GM15510 (cell line): ENCODE measurements at regions not wholly inside any gene's neighbourhood (a gene's known extent, or its start where the extent isn't known, plus 50 kb on each side); places are given as distances from the start of the nearest gene placed in this dataset.

Experiments used
- POLR2A ChIP-seq: IDR thresholded peaks from 3 replicates; pipeline ENCODE4 v1.6.1; 2011; ENCODE audit warnings: borderline replicate concordance; ENCODE audit not compliant: insufficient read length; ENCODE audit errors: extremely low read depth

DNA sequence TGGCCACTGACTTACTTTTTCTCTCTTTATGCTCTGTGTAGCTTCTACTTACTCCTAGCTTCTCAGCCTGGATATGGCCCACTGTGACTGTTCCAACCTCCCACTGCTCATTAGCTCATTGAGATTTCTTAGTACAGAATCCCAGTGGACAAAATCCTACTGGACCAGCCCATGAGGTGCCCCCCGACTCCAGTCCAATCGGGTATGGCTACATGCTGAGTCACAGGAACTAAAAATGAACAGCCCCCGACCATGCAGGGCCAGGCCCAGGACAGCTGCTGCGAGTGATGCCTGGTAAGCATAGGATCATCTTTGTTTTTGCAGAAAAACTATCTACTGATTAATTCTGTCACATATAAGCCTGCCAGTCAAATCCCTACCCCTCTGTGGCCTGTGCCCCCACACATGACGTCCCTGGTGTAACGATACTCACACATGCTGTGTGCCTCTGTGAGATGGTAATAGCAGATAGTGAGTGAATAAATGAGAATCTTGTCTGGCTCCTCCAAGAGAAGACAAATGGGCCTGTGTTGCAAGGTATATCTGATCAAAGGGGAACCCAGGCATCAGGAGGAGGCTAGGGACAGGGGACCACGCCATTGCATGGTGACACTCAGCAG, 85.9 kb upstream of the KLF7 start:
- no peak for TF ChIP-seq POLR2A

DNA sequence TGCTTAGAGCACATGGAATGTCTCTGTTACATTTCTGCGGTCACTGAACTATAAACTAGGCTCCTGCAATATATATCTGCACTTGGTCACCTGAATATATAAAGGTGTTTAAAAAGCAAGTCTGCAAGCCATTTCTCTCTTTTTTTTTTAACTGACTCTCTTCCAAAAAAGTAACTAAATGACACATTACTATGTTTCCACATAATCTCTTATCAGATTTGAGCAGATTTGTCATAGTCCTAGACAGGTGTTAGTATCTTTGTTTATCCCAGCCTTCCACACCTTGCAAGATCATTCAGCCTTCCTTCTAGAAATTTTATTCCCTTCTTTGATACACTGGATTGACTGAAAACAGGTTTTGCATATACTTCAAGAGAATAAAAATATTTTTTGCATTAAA, 86.7 kb upstream of the KLF7 start:
- no peak for TF ChIP-seq POLR2A

DNA sequence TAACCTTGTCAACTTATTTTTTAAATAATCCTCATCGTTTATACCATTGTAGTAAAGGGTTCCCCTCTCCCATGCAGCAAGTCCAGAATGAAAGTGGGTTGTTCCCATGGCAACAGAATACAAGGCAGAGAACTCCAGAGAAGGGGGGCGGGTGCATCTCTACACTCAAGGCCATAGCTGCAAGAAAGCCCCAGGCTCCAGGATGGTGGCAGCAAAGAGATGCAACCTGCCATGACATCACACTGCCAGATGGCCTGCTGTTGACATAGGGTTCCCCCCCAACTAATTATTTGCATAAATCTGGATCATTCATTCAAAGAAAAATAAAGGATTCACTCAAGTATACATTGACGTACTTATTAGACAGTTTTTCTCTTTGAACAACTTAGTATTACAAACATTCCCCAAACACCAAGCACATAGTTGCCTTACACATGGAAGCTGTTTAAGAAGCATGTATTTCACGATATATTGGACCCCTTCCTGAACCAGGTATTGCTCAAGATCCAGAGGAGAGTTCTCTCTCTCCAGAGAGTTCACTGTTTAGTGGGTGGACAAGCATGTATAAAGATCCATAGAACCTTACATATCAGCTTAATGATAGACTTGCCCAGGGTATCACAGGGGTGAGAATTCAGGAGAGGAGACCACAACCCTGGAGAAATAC, 87.4 kb upstream of the KLF7 start:
- TF ChIP-seq POLR2A = no peak

DNA sequence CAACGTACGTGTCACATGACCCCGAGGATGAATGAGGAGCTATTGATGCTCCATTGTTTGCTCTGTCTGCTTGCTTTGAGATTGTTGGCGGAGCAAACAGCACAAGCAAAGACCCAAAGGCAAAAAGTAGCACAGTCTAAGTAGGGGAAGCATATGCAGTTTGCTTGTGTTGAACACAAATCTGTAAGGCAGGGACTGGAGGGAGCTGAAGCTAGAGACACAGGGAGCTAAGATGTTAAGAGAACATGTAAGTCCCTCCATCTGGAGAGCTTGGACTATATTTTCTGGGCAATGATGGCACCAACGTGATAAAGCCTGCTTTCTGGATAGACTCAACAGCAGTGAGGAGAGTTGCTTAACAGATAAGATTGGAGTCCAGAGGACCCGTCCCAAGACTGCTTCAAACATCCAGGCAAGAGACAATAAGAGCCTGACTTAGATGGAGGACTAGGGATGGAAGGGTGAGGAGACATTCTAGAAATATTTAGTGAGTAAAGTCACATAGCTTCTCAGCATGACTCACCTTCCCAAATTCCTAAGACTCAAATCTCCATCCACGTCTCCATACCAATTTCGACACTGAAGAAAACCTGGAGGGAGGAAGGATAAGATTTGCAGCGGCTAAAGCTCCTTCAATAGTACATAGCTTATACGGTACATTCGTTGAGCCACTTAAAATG, 88.1 kb upstream of the KLF7 start:
- no peak for TF ChIP-seq POLR2A

DNA sequence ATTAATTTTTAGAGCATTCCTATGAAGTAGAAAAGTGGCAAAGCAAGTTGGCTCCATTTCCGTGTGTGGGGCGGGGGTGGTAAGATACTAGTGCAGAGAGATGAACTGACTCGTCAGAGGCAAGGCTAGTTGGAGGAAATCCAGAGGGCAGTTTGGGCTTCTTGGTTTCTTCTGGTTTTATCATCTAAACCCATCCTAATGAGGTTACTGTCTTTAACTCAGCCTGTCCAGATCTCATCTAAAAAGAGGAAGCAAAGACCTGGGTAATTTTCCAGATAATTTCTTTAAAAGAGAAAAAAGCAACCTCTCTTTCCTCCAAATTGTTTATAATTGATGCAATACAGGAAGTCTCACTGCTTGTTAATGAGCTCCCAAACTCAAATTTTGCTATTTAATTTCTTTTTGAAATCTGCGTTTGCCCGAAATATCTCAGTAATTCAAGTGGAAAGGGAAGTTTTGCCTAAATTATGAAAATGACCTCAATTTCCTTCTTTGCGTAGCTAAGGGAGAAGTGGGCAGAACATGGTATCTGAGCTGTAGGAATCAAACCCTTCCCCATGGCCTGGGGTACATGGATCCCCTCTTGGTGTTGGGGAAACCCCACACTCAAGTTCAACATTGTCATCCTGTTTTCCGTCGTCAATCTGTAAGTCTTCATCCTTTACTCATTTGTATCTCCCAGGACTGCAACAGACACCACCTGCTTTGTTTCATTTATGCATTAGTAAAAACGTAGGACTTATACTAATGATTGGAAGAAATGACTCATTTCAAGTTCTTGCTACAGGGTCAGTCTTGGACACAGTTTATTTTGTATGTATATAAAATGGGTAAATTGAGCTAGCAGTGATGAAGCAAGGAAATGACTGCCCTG, 89.1 kb upstream of the KLF7 start:
- no peak for TF ChIP-seq POLR2A

DNA sequence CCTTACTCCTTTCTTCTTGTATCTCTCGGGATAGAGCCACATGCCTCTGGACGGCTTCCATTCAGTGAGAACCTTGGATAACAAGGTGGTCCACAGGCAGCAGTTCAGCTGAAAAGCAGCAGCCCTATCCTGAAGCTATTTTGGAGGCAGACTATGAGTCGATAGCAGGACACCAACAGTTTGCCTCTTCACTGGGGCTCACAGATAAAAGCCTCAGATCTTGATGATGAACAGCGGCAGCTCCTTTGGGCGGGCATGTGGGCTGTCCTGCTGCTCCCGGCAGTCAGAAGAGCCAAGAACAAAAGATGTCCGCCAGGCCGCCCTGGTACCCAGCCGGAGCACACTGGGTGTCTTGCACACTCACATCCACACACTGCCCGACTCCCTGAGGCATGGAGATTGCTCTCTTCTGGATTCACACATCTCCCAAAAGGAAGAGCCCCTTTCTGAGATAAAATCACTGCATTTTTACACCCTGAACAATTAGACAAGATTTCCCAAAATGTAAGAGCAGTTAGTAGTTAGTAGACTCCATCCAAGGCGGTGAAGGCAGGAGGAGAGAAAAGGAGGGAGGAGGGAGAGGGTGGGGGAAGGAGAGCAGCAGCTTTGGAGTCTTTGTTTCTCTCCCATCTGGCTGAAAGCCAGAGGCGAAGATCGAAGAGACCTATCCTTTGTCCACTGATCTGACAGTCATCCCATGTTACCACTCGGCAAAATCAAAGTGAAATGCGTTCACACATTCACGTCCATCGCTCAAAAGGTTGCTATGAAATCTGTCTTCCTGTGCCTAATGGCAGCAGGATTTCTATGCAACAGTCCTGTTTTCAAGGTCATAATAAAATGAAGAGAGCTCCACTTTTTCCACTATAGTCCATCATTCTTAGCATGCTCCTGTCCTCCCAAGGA, 90.1 kb upstream of the KLF7 start:
- TF ChIP-seq POLR2A = no peak

DNA sequence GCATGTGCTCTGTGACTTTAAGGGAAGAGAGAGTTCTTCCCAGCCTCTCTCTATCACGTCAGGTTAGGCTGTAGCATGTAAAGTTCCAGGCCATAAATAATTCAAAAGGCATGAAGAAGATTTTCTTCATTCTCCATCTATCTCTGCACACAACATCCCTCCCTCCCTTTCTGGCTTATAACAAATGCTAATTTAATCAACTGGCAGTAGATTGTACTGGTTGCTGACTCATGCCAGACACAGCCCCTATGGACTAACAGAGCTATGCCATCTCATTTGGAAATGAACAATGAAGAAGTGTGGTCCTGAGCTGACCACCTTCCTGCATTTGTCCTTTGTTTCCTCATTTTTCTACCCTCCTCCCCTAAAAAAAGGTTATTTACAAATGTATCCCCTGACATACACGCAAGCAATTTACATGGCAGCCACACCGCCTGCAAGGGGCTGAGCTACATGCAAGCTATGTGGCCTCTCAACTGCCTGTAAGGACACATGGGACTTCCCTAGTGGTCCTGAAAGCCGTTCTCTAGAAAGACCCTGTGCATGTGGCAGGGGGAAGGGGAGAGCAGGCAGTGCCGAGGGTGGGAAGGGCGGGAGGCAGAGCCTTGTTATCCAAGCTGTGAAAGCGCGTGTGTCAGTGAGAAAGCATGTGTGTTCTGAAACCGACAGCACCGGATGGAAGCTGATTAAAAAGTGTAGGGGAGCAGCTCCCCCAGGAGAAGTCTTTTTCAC, 90.9 kb upstream of the KLF7 start:
- TF ChIP-seq POLR2A = no peak

DNA sequence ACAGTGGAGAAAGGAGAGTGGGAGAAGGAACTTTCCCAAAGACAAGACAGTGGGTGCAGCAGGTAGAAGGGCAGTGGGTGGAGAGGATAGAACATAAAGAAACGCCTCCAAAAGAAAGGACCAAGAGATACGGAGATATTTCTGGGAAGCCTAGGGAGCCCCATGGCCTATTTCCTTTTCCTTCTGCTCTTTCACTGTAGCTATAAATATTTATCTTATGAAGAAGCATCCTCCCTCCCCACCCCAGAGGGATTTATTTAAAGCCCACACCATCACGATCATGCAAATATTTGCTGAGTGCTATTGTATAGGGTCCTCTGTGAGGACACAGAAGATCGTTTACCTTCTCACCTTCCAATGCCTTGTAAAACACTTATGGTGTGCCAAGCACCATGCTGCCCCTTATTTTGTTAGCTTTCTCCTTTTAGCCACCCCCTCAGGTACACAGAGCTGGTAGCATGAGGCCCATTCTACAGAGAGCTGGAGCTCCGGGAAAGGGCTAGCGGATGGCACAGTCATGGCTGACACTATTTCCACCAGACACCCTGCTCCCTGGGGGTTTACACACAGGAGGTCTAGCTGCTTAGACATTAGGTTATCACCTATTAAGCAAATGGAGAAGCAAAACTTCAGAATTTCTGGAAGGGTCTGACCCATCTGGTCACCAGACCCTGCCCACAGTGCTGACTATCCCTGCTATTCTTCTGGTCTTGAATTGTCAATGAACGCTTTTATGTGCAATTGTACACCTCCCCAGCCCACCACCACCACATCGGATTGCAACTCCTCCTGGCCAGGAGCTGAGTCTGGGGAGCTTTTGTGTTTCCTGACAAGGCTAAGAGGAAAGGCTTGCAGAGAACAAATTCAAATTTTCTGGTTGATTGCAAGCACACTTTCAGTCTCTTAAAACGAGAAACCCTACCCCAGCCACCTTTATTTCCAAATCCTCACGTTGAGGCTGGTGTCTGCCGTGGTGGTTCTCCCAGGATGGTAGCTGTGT, 91.8 kb upstream of the KLF7 start:
- TF ChIP-seq POLR2A = no peak

DNA sequence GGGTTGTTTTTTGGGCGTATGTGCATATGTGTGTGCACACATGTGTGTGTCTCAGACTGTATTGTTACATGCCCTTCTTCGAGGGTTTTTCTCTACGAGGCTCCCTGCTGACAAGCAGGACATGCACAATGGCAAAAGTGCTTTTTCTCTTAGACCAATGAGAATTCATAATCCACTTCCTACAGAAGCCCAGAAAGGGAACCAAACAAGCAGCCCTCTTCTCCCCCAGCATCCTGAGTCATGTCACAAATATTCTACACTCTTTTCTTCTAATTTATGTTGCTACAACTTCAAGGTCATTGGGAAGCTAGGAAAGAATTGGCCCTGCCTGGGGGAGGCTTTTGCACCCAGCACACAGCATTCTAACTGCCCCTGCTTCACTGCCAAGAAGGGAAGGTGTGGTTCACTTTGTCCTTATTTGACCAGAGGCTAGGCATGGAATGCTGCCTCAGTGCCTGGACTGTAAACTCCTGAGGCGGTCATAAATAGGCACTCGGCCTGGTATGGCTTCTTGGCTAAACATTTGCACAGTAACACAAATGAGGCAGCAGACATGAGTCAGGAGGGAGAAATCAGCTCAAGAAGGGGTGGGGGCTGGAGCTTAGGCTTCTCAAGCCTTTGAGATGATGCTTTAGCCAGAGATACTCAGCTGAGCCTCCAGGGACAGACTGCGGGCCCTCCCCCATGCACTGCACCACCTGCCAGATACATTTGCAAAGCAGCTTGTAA, 92.7 kb upstream of the KLF7 start:
- no peak for TF ChIP-seq POLR2A

DNA sequence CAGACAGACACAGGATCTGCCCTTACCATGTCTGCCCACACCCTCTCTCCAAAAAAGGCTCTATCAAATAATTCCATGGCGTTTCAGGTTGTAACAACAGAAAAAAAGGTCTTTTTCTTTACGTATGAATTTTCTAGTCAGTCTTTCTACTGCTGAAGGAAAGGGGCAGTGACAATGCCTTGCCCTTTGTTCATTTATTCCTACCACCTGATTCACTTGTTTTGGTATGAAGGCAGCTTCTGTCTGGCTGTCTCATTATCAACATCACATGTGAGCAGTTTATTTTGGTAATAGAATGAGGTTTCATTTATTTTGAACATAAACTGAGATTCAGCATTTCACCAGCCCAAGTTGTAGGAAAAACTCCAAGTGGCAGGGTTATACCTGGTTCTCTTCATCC, 94.3 kb upstream of the KLF7 start:
- no peak for TF ChIP-seq POLR2A

DNA sequence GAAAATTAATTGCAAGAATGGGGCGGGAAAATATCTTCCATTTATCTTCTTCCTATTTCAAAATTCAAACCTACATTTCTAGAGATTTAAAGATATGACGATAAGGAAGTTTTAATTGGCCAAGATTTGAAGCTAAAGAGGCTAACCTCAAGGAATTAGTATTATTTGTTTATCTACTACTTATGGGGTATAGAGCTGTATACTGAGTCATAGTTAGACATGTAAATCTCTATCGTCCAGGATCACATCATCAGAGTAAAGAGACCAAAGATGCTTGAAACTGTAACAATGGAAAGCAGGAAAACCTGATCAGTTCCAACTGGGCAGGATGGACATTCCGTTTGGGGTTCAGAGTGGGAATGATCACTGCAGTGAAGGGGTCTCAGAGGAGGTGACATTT, 95.2 kb upstream of the KLF7 start:
- no peak for TF ChIP-seq POLR2A

DNA sequence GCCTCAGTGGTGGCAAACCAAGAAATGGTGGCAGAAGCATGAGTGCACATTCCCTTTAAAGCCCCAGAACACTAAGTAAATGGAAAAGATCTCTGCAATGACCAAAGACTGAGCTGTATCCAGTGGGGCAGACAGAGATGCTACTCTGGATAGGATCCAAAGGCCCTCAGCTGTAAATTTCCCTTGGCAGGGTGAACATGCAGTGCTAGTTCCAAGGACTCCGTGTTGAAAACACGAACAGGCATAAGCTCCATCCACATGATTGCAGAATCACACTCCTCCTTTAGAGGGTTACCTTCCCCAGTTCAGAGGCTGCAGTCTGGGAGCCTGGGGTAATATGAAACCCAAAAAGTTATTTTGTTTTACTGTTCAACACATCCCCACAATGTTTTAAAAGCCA, 98.6 kb upstream of the KLF7 start:
- TF ChIP-seq POLR2A = no peak
